ENCODE measurements at regions not wholly inside any gene's neighbourhood (a gene's known extent, or its start where the extent isn't known, plus 50 kb on each side); places are given as distances from the start of the nearest gene placed in this dataset.

DNA sequence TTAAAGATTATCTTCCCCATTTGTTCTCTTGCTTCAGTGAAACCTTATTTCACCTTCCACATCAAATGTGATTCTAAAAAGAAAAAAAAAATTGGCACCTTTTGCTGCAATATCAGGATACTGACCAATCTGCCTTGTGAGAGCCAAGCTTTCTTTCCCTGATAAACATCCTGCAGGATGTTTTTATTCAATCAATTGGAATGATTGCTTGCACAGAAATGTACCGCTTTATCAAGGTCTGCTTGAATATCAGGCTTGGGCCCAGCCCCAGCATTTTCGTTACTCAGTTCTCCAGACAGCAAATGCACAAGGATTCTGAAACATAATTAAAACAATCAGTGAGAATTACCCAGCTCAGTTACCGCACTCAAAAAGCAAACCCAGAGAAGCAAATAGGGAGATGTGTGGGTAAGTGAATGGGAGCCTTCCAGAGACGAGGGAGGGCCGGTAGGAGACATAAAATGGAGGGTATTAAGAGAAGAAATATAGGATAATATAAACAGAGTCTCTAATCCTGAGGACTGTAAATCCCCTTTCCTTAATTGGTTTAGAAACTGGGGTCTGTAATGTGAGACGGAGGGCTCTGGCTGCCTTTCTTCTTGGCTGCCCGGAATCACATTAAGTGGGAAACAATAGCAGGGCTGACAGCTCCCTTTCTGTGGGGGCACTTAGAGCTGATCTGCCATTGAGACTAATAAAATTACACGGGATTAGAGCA, 291.8 kb downstream of the ICOS start:
- no peak for DNase-seq

DNA sequence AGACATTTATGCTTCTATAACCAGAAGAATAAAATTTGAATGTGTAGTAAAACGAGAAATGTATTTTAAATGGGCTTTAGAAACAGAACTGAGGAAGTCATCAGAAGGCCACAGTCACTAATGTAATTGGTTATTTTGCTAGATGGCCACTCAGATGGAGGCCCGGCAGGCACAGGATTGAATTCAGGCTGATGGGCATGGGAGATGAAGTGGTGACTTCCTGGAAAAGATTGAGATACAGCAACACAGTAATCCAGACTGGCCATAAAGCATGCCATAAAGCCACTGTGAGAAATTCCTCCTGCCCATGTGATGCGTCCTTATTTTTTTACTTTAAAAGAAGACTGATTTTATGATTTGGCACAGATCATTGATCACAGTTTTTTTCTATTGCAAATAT, 297.7 kb downstream of the ICOS start:
- DNase-seq = no peak

DNA sequence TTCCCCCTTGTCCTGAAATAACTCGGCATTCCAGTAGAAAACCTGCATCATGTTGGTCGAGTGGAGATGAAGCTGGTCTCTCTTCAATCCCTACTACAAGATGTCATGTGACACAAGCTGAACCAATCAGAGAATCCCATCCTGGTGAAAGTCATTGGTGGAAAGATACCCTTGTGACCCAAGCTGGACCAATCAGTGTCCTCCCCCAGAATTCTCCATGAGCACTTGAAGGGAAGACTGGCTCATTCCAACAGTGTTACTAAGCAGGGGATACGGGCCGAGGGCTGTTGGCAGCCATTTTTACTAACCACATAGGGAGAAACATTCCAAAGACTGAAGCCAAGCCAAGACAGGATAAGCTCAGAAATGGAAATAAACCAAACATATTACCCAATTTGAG, 298.3 kb downstream of the ICOS start:
- no peak for DNase-seq

DNA sequence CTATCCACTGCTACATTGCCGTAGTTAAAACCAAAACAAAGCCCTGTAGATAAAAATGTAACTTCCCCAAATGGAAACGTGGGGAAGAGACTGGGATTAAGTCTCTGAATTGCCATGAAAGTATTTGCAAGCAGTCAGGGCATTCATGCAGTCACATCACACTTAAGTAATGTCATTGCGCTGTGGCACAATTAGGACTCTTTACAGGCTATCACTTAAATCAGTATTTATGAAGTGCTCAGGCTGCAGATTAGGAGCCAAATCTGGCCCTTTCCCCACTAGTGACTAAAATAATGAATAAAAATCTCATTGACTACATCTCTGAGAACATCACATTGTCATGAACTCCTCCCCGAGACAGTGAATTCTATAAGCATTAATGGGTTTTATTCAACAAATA, 300.9 kb downstream of the ICOS start:
- no peak for DNase-seq

DNA sequence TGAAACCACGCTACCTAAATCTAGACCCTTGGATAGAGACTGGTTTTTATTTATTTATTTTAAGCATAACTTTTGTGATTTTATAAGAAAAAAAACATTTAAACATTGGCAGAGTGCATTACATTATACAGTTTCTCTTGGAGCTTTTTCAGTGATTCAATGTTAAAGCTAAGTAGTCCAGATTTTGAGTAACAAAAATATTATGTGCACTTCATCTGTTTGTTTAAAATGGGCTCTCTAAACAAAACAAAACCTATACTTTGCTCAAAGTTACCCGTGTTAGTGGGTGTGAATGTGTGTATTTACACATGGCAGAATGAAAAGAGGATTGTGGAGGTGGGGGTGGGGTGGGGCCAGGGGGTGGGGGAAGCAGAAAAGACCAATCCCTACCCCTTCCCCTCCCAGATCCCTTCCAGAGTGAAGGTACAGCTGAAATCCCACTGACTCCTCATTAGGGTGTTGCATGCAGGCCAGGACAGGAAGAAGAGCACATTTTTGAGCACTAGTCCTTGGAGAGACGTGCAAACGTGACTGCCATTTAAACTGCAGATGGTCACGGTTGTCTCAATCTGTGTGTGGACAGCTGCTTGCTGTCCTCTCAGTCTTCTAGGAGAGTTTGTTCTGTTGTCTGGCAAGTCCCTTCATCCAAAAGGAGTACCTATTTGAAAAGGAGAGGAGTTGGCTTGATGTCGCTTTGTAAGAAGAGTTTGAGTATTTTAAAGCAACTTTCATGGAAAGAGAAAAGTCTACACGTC, 303.0 kb downstream of the ICOS start:
- no peak for DNase-seq

DNA sequence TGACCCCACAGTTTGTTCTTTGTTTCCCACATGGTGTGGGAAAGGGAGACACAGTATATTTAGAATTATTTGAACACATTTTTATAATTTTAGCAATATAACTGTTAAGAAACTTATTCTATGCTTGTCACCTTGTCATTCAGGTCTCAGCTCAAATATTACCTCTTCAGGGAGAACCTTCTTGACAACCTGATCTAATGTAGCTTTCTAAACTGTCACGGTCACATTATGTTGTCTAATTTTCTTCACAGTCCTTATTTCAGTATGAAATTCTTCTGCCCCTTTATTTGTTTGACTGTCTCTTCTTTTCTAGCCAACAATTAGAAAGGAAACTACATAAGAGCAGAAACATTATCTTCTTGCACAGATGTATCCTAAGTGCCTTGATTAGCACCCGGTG, 304.3 kb upstream of the PARD3B start:
- no peak for DNase-seq

DNA sequence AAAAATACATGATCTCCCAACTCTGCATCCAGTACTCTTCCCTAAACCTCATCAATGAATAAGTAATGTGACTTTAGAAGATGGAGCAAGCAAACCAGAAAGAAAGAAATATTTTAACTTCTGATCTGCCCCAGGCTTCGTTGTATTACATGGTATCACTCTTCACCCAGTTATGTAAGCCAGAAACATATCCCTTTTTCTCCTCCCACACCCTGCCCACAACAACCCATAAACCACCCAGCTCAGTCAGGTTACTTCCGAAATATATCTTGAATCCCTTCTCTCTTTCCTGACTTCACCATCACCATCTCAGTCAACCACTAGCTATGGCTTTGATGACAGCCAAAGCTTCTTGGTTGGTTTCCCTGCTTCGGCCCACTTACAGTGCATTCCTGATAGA, 295.8 kb upstream of the PARD3B start:
- no peak for DNase-seq

DNA sequence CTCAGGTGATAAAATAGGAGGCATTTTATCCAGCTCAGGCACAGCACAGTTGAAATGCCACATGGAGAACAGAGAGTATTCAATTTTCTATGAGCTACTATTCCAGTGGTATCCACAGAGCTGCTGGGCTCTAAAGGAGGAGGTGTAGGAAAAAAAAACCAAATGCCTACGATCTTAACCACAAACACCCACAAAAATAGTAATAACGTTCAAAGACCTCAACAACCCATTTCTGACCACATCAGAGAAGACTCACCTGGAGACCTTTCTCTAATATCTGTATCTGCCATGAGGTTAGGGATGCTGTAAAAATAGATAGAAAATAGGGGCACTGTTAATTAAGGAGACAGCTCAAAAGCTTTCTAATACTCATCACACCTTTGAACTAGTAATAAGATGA, 294.6 kb upstream of the PARD3B start:
- no peak for DNase-seq

DNA sequence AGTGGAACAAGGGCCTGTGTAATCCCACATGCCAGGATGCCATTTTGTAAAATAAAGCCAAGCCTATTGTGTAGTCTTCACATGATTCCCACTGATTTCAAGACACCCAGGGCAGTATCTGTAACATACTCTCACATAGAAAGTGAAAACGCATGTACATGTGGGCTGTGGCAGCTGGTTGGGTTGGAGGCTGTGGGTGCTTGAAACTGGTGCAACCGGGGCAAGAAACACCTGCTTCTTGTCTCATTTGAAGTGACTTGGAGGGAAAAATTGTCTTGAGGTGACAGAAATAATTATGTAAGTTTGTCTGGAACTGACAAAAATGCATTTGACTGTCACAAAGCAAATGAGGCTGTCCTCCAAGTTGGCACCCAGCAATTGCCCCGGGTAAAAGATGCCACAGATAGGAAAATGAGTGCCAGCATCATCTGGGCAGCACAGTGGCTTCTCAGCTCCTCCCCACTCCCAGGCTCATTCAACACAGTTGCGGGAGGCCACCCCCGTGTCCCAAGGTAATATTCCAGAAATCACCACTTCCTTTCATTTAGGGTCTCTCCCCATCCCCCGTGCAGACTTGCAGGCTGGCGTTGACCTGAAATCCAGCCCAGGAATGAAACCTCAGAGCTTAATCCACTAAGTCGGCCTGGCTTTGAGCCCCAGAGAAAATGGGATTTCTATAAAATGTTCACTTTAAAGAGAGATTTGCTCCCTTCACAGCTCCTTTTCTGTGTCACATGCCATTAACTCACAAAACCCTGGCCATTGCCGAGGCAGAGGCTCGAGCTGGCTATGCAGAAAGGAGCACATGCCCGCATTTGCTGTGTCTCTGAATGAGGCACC, 293.9 kb upstream of the PARD3B start:
- no peak for DNase-seq

DNA sequence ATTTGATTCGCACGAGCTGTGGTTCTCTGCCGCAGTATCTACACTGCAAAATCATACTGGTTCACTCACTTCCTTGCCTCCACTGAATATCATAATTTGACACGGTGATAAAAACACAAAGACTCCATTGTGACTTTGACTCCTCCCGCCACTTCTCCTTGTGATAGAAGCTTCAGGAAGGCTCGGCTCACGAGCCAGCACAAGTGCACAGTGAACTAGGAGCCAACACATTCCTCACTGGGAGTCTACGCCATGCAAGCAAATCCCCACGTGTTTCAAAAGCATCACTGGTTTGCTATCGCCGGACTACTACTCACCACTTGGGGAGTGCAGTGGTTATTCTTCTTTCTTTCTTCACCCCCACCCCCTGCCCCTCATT, 293.3 kb upstream of the PARD3B start:
- no peak for DNase-seq

DNA sequence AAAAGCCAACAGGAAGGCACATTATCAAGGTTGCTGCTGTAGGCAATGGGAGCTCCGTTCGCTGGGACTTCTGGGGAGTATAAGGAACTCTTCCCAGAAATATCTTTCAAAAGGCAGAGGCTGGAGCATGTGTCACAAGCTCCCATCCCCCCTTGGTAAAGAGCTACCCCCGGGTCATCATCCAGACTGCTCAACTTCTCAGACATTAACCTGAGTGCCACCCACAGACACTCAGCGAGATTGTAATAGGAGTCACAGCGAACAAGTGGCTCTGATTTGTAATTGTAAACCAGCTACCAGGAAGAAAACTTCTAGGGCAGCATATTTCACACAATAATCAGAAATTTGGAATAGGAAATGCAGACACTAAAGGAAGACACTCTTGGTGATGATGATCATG, 290.2 kb upstream of the PARD3B start:
- DNase-seq = no peak

DNA sequence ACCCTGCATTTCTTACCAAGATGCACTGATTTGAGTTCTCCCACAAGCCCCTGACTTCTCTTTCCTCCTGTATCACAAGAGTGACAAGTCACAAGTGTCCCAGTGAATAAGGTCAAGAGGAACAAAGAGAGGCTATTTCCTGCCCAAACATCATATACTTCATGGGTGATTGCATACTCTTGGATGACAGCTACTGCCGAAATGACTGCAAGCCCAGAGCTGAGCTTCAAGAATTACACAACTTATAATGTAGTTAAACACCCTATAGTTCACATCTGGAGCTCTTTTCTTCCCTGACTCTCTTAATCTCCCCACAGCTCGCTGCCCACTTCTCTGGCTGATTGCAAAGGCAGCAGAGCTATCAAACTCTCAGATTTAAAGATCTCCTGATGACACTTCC, 289.7 kb upstream of the PARD3B start:
- no peak for DNase-seq

DNA sequence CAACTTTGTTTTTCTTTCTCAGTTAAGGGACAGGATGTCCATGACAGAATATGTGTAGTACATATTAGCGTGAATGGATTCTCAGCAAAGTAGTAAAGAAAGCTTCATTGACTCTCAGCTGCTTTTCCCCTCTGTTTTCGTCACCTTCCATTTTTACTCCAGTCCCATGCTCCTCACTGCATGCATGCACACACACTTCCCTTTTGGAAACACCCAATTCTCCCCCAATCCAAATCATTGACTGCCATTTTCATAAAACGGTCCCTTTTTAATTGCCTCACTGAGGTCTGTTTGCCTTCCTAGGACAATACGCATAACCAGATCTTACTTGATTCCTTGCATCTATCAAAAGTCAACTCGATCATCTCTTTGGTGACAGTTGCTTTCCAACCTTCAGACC, 287.5 kb upstream of the PARD3B start:
- DNase-seq = no peak

DNA sequence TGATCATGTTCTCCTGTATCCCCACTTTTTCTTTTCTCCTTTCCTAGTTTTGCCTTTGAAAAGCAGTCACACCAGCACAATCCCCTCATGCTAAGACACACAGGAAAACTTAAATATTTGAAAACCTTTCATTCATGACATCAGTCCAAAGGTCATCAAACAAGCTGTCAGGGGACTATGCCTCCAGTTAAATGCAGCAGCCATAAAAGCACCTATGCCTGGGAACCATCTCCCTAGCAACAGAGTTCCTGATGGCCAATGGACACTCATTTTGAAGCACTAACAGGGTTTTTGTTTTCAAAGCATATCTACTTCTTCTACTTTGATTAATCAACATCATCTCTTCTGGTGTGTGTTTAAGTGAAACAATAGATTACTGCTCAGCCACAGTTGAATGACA, 286.4 kb upstream of the PARD3B start:
- DNase-seq = no peak

DNA sequence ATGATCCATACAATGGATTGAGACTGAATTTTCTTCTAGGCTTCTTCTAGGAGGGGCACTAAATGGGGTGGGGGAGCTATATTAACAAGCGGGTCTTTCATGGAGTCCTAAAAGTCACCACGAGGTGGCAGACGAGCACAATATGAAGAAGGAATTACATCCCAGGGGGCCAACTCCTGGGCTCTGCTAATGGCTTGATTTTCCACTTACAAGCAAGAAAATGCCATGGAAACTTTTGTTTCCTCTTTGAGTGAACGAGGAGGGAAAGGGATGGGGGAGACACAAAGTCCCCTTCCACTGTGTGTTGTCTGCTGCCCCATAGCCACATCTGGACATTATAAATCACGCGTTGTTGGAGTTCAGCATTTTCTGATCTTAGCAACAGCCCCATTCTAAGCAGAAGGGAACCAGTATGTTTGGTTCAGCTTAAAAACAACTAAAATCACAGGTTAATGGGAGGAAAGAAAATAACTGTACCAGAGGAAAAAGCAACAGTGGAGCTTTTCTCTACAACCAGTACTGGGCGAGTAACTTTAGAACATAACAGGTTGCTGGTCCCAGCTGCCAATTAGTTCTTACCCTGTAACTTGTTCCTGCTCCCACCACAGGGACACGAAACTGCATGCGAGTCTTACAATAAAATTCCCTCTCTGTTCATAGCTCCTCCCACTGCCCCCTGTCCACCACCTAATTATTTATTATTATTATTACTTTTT, 285.0 kb upstream of the PARD3B start:
- peak; percentile 76 to 93 (median 87) for DNase-seq

DNA sequence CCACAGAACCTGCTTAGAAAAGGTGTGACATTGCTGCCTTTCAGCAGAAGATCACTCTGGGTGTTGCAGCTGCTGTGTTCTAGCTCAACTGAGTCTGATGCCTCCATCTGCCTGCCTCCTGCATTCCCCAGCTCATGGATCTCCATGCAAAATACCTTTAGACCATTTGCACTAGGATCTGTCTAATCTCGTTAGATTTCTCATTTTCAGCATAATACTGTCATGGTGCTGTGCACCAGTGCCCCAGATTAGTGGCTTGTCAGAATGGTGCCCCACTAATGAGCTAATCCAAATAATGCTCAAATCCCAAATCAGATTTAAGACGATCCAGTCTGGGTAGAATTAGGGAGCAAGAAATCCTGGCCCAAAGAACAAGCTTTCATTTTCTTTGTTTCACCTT, 284.4 kb upstream of the PARD3B start:
- DNase-seq = no peak

DNA sequence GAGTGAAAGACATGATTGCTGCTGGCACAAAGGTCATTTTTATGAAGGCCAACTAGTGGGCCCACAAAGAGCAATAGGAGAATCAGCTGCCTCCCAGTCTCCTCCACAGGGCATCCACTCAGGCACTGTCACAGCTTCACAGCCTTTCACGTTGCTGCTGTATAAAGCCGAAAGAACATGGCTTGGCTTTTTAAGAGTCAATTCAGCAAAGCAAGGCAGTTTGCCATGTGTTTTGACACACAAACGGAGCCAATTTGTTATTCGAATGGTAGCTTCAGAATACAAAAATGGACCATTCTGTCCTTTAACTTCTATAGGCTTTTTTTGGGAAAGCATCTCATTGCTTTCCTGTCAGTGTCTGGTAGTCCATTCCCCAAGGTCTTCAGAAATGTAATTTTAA, 283.4 kb upstream of the PARD3B start:
- no peak for DNase-seq

DNA sequence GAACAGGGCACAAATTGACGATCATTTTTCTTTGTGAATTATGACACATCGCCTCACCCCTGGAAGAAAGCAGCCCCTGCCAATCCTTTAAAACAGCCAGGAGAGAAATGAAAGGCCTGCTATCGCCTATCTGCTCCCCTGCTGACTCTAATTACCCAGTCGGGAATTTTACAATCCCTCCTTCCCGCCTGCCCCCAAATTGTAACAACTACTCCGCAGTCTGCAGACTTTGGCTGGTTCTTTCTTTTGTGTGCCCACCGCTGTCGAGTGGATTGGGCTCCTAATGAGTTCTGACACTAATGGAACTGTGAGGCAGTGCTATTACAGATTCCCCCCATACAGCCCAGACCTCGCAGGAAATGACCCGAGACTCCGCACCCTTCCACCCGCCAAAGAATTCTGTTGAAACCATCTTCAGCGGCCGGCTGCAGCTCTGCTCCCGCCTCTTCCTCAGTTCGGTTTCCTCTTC, 281.2 kb upstream of the PARD3B start:
- DNase-seq = no peak

DNA sequence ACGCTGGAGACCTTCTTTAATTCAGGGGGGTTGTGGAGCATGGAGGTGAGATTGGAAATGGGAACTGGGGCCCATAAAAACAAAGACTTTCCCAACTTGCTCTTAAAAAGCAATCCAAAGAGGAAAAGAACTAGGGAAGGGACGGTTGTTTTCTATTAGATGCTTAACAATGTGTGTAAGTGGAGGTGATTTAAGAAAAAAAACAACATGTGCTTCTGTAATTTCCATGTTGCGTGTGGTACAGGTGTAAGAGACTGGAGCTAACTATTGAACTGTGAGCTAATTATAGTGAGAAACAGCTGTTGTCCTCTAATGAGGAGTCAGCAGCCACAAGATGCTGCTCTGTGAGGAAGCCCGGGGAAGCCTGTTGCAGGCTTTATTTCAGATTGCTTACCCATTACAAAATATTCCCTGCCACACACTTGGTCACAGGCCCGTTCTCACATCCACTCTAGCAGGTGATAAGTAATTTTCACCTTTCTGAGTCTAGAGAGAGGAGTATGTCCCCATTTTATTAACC, 280.6 kb upstream of the PARD3B start:
- no peak for DNase-seq

DNA sequence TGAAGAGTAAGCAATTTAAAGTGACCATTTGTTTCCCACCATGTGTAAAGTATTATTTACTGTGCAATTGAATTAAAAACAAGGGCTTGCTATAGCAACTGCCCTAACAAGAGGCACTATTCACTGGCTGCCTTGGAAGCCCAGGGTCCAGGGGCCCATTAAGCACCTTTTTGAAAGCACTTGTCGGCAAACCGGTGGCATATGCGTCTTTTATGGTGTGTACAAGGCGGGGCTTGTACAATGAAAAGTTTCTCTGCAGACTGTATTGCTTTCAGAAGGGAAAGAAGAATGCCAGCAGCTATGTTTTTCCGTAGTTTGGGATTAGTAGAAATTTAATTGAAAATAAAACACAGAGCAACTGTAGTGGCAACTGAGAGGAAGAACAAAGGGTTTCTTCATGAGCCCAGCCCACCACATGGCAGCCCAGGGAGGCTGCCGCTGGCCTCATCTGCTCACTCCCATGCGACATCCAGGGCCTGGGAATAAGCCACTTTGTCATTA, 279.5 kb upstream of the PARD3B start:
- no peak for DNase-seq

DNA sequence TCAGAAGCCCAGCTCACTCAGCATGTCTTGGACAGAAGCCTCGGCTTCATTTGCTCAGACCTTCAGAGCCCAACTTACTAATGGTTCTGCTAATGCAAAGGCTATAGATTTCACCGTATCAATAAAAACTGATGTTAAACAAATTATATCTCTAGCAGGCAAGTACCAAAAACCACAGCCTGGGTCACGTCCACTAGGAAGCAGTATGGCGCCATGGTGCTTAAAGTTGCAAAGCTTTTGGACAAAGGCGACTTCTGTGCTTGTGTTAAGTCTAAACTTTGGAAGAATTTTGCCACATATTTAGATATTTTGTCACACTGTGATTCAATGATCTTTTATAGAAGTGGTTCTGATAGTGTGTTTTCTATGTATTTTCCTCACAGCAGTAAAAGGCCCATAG, 276.8 kb upstream of the PARD3B start:
- DNase-seq = no peak

DNA sequence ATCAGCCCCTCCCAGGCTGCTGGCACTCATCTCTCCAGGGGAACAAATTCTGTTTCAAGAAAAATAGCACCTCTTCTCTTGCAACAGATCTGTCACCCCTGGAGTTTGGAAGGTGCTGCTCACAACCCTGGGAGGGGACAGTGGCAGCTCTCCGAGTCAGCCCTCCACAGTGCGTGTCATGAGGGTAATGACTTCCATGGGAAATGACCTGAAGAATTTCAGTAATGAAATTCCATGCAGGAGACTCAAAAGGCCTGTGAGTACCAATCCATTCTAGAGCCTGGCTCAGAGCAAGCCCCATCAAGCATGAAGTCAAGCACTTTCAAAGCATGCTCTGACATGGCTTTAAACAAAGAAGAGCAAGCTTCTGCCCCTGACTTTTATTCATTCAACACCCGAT, 276.3 kb upstream of the PARD3B start:
- DNase-seq = no peak

Data from muscle of back (tissue), 3 donors.